OCI-LY3 (cell line): ENCODE measurements at regions not wholly inside any gene's neighbourhood (a gene's known extent, or its start where the extent isn't known, plus 50 kb on each side); places are given as distances from the start of the nearest gene placed in this dataset.

Experiments used
- H2AFZ ChIP-seq: fragments of 200-600, 300-600 bp; shearing (Covaris generic); 2 replicates; pipeline ENCODE4 v1.6.0; 2014; ENCODE audit warnings: antibody characterized with exemption, low read depth, low read length
- H3K27ac ChIP-seq: fragments of 200-600, 300-600 bp; sonication (generic); 2 replicates; pipeline ENCODE4 v1.5.1; 2014; ENCODE audit warnings: mild to moderate bottlenecking, low read length, moderate library complexity, mixed read lengths
- H3K27me3 ChIP-seq: fragments of 200-600, 300-600 bp; sonication (generic); 2 replicates; pipeline ENCODE4 v1.6.1; 2014; ENCODE audit warnings: low read depth, low read length, mixed read lengths
- H3K36me3 ChIP-seq: fragments of 200-600, 300-600 bp; sonication (generic); replicated peaks from 2 replicates; pipeline ENCODE3; 2014; ENCODE audit warnings: low read depth, low read length, mixed read lengths
- H3K4me1 ChIP-seq: fragments of 300-600, 200-600 bp; sonication (generic); 2 replicates; pipeline ENCODE4 v1.6.1; 2014; ENCODE audit warnings: low read length, mixed read lengths
- H3K4me2 ChIP-seq: fragments of 200-600, 300-600 bp; sonication (generic); 2 replicates; pipeline ENCODE4 v1.6.1; 2014; ENCODE audit warnings: low read length, mixed read lengths
- H3K4me3 ChIP-seq: fragments of 300-600, 200-600 bp; sonication (generic); 2 replicates; pipeline ENCODE4 v1.5.1; 2014; ENCODE audit warnings: antibody characterized with exemption, mild to moderate bottlenecking, low read length, moderate library complexity
- H3K79me2 ChIP-seq: fragments of 300-600, 200-600 bp; shearing (Covaris generic); 2 replicates; pipeline ENCODE4 v1.6.1; 2014; ENCODE audit warnings: mild to moderate bottlenecking, low read length, mixed read lengths
- H3K9ac ChIP-seq: fragments of 300-600, 200-600 bp; shearing (Covaris generic); 2 replicates; pipeline ENCODE4 v1.6.0; 2014; ENCODE audit warnings: mild to moderate bottlenecking, low read length, moderate library complexity
- H3K9me3 ChIP-seq: fragments of 200-600, 300-600 bp; shearing (Covaris generic); 2 replicates; pipeline ENCODE4 v1.6.1; 2014; ENCODE audit warnings: low read length, mixed read lengths; ENCODE audit not compliant: insufficient read depth
- H4K20me1 ChIP-seq: fragments of 200-600, 300-600 bp; sonication (generic); 2 replicates; pipeline ENCODE4 v1.6.1; 2016; ENCODE audit warnings: low read length, mixed read lengths; ENCODE audit not compliant: insufficient read depth
- CTCF ChIP-seq: fragments of 200-600, 300-600 bp; sonication (generic); IDR thresholded peaks from 2 replicates; pipeline ENCODE4 v1.5.1; 2014; ENCODE audit warnings: antibody characterized with exemption, low read length, low read depth
- EZH2phosphoT487 ChIP-seq: fragments of 200-600 bp; shearing (Covaris generic); IDR thresholded peaks from 2 replicates; pipeline ENCODE4 v1.6.1; 2018; ENCODE audit warnings: antibody characterized with exemption, mixed run types, low read depth

- no peaks in the 10 kb centered on the region for H3K4me1 ChIP-seq
- no peaks in the 10 kb centered on the region for H3K79me2 ChIP-seq
- TF ChIP-seq EZH2phosphoT487 (no peak), CTCF (no peak)
- H3K4me3 ChIP-seq = no peak overlapping the region
- H2AFZ ChIP-seq = no peak overlapping the region
- peaks cover 9% of the 10 kb centered on the region for H3K9me3 ChIP-seq
- no peaks in the 10 kb centered on the region for H4K20me1 ChIP-seq
- H3K27me3 ChIP-seq = peaks cover 94% of the 10 kb centered on the region
- no peak overlapping the region for H3K4me2 ChIP-seq
- H3K27ac ChIP-seq = no peak overlapping the region
- no peaks in the 10 kb centered on the region for H3K36me3 ChIP-seq
- no peak overlapping the region for H3K9ac ChIP-seq
These were observed 285.3 kb downstream of the RPLP1 start for GRCh38 chr15:69737916-69738315.

GRCh38 chr15:69740684-69741083, 288.1 kb downstream of the RPLP1 start:
- no peak overlapping the region for H3K4me2 ChIP-seq
- no peaks in the 10 kb centered on the region for H4K20me1 ChIP-seq
- no peaks in the 10 kb centered on the region for H3K79me2 ChIP-seq
- no peaks in the 10 kb centered on the region for H3K4me1 ChIP-seq
- H3K9ac ChIP-seq = no peak overlapping the region
- TF ChIP-seq EZH2phosphoT487 (no peak), CTCF (no peak)
- peaks cover 9% of the 10 kb centered on the region for H3K9me3 ChIP-seq
- H3K27me3 ChIP-seq = peaks cover 92% of the 10 kb centered on the region
- H2AFZ ChIP-seq = no peak overlapping the region
- no peak overlapping the region for H3K27ac ChIP-seq
- no peak overlapping the region for H3K4me3 ChIP-seq
- no peaks in the 10 kb centered on the region for H3K36me3 ChIP-seq

GRCh38 chr15:69742361-69742760, 289.7 kb downstream of the RPLP1 start:
- no peak overlapping the region for H2AFZ ChIP-seq
- TF ChIP-seq CTCF (no peak), EZH2phosphoT487 (no peak)
- no peaks in the 10 kb centered on the region for H4K20me1 ChIP-seq
- no peak overlapping the region for H3K4me3 ChIP-seq
- H3K4me2 ChIP-seq = no peak overlapping the region
- no peaks in the 10 kb centered on the region for H3K79me2 ChIP-seq
- no peaks in the 10 kb centered on the region for H3K4me1 ChIP-seq
- H3K27ac ChIP-seq = no peak overlapping the region
- H3K9me3 ChIP-seq = peaks cover 9% of the 10 kb centered on the region
- H3K27me3 ChIP-seq = peaks cover 90% of the 10 kb centered on the region
- no peak overlapping the region for H3K9ac ChIP-seq
- no peaks in the 10 kb centered on the region for H3K36me3 ChIP-seq

GRCh38 chr15:69743091-69743490, 290.5 kb downstream of the RPLP1 start:
- Histone ChIP-seq H3K4me1 (no peaks in the 10 kb centered on the region), H3K9ac (no peak overlapping the region), H2AFZ (no peak overlapping the region), H3K36me3 (no peaks in the 10 kb centered on the region), H3K4me3 (no peak overlapping the region), H3K27me3 (peaks cover 91% of the 10 kb centered on the region), H3K9me3 (peaks cover 9% of the 10 kb centered on the region), H4K20me1 (no peaks in the 10 kb centered on the region), H3K27ac (no peak overlapping the region), H3K79me2 (no peaks in the 10 kb centered on the region), H3K4me2 (no peak overlapping the region)
- TF ChIP-seq CTCF (no peak), EZH2phosphoT487 (no peak)
